GM13976 (cell line): ENCODE measurements at regions not wholly inside any gene's neighbourhood (a gene's known extent, or its start where the extent isn't known, plus 50 kb on each side); places are given as distances from the start of the nearest gene placed in this dataset.

Source experiments
- DNase-seq: peaks from one replicate; pipeline ENCODE4 v3.0.0; 2012; ENCODE audit warnings: low spot score
- CTCF ChIP-seq: IDR thresholded peaks from 2 replicates; pipeline ENCODE4 v1.5.1; 2012; ENCODE audit warnings: borderline replicate concordance, mild to moderate bottlenecking; ENCODE audit not compliant: insufficient read depth; ENCODE audit errors: extremely low read depth, missing control alignments, control extremely low read depth
- in situ Hi-C: fragments of 300-500 bp; cut with MboI; formaldehyde crosslinking; loops from one replicate; pipeline ENCODE4 v1.12.0; 2022; ENCODE audit warnings: low sequenced_read_pairs, mixed read lengths, inconsistent platforms; ENCODE audit not compliant: unreplicated experiment

DNA sequence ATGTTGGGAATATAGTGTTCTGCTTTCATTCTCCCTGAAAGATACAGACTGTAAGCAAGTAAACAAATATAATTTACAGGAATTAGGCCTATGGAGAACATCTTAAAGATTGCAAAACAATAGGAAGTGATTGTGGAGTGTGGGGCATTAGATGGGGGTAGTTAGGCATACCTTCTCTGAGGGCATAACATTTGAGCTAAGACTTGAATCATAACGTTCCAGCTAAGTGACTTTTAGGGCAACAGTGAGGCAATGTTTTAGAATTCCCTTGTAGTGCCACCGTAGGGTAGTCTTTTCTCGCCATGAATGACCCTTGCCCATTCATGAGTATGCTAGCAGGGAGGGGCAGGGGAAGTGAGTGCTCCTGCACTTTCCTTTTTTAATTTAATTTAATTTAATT lies 173.3 kb downstream of the SPATA31D1 start:
- no peak for DNase-seq
- no peak for TF ChIP-seq CTCF
- in situ Hi-C loops: no loop called here

DNA sequence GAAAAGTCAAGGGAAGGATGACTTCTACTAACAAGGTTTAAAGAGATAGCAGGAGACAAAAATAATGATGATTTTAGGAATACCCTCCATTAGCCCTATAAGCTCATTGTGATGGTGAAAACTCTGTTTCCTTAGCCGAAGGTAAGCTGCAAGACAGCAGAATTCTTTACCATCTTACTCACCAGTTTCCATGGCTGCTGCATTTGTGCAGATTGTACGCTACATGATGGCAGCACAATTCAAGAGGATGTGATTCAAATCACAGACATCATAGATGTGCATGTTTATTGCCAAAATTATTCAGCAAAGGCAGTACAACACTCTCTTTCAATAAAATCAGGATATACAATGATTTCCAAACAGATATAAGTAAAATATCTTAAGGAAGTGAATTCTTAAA lies 175.6 kb downstream of the SPATA31D1 start:
- no peak for DNase-seq
- in situ Hi-C loops: no loop called here
- no peak for TF ChIP-seq CTCF

DNA sequence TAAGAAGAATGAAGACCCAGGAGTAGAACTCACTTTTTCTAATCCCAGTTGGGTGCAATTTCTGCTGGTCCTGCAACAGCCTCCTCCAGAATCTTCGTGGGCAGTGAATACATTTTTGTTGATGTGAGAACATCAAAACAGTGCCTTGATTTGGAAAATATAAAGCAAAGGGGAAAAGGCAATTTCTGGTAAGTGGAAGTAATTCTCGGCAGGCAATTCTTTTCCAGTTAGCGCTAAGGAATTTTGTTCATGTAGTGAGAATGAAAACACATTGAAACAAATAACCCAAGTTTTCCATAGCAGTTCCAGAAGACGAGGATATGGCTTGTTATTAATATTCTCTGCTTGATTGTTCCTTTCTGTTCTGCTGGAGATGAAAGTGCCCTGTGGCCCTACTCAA lies 178.7 kb downstream of the SPATA31D1 start:
- in situ Hi-C loops: no loop called here
- DNase-seq: no peak
- no peak for TF ChIP-seq CTCF

DNA sequence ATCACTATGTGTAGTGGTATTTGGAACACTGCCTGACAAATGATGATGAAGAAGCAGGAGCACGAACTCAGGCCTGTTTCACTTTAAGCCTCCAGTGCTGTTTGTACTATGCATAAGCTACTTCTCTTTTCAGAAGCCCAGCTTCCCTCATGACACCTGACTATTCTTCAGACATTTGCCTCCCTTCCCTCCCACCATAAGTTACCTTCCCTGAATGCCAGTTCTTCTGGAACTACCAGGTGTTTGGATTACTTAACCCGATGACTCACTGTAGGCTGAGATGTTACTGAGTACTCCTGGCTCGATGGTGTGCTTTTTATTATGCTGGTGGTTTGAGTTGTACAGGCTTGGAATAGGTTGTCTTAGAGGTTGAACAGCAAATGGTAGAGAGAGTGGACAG lies 180.0 kb downstream of the SPATA31D1 start:
- in situ Hi-C loops: no loop called here
- no peak for DNase-seq
- no peak for TF ChIP-seq CTCF

DNA sequence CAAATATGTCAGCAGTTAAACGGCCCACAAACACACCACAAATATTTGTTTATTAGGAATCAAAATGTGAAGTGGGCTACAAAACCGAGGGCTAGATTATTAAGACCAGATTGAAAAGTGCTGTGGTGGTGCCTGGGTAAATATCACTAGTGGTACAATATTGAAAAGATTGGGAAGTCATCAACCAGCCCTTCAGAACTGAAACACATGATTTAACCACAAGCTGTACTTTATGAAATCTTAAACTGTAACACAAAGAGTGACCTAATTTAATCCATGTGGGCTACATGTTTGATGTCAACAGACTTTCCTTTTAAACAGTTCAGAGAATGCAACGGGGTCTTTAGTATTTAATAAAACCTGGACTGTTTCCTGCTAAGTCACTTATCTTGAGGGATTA lies 182.3 kb downstream of the SPATA31D1 start:
- no peak for DNase-seq
- no peak for TF ChIP-seq CTCF
- in situ Hi-C loops: no loop called here

- in situ Hi-C loops: no loop called here
- no peak for TF ChIP-seq CTCF
- DNase-seq: no peak
These were observed 182.7 kb downstream of the SPATA31D1 start for GRCh38 chr9:82171271-82171670.

- DNase-seq: no peak
- in situ Hi-C loops: no loop called here
- no peak for TF ChIP-seq CTCF
These were observed 192.1 kb downstream of the SPATA31D1 start for GRCh38 chr9:82180711-82181110.
